Right hindlimb (tissue), 1 donor: ENCODE measurements at regions not wholly inside any gene's neighbourhood (a gene's known extent, or its start where the extent isn't known, plus 50 kb on each side); places are given as distances from the start of the nearest gene placed in this dataset.
A peak's percentile ranks its signal among the peaks of the same experiment; 100 is the strongest.

Source experiments
- DNase-seq: peaks from one replicate; pipeline ENCODE4 v3.0.0-alpha.2; 2018

DNA sequence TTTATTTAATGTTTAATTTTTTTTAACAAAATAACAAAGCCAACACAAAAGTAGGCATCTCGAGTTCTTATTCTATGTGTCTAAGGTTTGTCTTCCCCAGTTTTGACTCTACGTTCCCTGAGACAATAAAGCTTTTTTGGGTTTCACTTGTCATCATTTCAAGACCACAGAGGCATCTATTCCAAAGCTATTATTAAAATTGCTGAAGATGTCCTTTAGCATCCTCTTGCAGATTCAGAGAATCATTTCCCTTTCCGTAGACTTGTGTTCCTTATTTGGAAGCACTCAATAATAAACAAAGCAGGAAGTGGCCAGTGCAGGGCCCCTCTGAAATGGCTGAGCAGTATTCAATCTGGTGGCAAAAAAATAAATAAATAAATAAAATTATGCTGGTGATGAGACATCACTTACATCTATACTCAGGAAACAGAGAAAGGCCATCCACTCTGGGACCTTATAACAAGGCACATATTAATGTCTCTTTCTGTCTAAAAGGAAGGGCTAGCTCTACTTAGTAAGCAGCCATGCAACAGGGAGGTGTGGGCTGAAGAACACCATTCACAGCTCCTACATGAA is 362.3 kb downstream of the WDR72 start:
- no peak for DNase-seq

DNA sequence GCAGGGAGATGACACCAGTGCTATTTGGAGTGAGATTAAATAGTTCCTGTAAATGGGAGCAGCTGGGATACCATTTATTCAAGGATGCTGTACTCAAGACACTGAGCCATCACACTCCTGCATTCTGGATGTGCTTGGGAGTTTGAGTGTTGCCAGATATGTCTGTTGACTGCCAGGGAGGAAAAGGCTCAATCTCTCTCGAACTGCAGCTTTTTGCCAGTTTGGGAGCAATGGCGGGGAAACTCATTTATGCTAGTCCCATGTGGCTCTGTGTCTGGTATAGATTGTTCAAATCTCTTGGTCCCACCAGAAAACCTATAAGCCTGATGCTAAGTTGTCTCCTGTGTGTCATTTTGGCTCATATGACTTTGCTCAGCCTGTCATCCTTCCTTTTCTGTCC is 363.6 kb downstream of the WDR72 start:
- DNase-seq: no peak

DNA sequence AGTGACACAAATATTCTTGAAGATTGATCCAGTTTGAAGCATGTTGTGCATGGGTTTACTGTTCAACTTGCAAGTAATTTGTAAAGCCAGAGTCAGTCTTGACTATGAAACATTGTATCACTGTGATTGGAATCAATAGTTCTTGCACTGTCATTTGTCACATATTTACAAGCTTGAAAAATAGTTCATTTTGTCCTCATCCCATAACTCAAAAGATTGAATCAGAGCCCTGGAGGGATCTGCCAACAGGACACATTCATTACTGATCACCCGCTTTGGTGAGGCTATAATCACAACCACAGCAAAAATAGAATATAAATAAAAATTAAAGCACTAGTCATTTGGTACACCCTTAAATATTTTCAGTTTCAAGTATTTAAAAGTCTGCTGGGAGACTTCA is 368.9 kb downstream of the WDR72 start:
- DNase-seq: no peak

DNA sequence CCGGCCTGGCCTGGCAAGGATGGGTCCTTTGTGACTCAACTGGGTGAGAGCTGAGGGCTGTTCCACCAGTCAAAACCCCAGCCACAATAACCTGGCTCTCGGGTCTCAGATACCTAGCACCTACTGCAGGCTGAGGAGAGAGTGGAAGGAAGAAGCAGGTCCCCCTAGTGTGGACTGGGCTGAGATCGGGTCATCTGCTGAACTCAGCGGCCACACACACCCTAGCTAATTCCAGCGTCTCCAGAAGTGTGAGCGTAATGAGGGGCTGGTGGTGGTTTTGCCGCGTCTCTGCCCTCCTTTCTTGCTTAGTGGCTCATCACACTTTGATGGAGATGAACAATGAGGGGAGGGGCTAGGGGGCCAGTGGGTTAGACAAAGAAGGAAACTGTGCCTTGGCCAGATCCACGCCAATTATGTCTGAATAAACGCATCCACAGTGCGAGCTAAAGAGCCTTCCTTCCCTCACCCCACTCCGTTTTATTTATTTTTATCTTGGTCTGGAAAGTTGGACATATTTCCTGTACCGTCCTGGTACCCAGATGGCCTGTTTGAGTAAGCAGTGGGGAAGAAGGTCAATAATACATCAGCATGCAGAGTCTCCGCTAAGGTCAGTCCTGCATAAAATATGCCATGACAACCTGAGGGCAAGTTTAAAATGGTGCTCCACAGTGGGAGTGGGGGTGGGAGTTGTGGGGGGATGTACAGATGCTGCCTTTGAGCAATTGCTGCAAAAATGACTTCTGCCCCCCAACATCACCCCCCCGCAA is 370.0 kb downstream of the WDR72 start:
- DNase-seq: no peak

DNA sequence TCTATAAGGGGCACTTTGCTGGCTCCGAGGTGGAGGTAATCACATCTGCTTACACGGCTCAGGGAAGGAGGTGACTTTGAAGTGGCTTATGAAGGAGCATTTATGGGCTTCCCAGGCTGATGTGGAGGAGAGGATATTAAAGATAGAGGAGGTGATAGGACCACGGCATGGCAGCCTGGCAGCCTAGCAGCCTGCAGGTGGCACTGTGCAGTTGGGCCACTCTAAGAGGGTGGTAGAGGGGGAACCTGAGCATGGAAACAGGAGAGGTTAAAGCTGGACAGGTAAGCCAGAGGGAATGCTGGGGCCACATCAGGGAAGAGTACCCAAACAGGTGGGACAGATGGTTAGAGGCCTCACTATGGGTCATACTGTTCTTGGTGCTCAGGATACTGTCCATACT is 375.0 kb downstream of the WDR72 start:
- DNase-seq: no peak

DNA sequence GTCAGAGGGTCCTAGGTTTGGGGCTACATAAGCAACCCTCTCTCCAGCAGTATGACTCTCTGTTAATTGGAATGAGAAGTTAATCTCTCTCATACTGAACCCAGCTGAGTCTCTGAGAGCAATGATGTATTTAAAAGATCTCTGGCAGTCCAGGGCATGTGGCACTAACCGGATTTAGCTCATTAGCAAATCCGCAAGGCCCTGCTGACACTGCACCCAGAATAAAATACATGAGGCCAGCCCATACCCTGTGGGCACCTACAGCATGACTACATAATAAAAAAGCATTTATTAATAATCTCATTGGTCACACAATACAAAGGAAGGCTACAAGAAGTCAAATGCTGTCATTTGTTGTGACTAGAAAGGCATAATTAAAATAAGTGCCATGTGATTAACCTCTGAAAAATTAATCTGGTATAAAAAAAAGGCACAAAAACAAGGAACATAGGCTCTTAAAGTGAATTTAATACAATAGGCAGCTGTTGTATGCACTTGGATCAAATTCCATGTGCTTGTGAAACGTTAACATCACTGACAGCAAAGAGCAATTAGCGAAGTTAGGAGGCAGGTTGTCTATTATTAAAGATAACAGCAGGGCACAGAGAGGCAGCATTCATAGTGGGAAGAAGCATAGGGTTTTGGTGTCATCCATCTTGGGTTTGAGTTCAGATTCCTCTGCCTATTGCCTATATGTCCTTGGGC is 381.2 kb downstream of the WDR72 start:
- no peak for DNase-seq

DNA sequence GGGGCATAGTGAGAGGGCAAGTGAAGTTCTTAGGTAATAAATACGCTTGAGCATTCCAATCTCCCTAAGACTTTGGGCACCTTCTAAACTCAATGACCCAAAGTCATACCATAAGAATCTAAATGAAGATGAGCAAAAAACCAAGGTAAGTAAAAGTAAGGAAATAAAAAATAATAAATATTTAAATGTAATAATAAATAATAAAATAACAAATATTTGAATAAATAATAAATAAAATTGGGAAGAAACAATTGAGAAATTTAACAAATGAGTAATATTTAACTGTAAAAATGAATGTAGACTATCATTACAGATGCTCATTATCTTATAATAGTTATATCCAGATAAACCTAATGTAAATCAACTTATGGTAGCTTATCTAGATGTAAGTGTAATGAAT is 391.7 kb downstream of the WDR72 start:
- no peak for DNase-seq

DNA sequence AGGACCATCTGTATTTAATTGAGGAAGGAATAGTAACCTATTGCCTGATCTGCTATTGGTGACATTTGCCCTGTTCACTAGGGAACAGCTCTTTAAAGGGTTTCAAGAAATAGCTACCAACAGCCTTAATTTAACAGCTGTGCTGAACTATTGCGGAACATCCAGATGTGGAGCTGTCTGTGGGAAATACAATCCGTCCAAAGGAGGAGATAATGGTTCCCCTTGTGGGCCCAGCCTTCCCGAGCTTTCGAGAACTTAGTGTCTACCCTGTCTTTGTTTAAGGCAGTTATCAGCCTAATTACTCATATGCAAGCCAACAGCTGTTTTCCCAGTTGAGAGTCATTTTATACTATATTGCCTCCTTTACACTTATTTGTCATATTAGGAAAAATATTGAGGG is 398.6 kb downstream of the WDR72 start:
- peak; percentile 32 for DNase-seq

DNA sequence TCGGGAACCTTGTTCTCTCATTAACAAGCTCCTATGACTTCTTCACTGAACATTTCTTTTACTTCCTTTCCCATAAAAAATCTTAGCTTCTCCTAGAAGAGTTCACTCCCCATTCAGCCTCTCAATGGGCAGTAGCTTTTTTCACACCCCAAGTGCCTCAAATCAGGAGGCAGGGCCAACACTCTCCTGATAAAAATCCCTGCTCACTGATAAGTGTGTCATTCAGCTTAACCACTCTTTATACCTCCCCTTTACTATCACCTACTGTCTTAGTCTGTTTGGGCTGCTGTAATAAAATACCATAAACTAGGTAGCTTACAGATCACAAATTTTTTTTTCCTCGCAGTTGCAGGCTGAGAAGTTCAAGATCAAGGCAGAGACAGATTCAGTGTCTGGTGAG is 400.4 kb downstream of the WDR72 start:
- DNase-seq: no peak

DNA sequence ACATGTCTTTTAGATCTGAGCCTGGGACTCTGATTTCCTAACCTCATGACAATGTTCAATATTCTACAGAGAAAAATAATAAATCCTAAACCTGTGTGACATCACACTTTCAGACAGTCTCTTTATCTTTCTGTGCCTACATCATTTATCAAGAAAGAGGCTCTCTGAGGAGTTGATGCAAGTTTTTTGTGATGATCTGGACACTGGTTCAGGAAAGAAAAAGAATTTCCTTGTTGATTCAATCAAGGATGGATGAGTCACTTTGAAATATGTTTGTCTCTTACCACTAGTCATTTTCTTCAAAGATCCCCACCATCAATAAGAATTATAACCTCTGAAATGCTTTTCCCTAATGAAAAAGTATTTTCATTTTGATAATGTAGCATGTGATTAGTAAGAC is 404.6 kb downstream of the WDR72 start:
- DNase-seq: no peak

DNA sequence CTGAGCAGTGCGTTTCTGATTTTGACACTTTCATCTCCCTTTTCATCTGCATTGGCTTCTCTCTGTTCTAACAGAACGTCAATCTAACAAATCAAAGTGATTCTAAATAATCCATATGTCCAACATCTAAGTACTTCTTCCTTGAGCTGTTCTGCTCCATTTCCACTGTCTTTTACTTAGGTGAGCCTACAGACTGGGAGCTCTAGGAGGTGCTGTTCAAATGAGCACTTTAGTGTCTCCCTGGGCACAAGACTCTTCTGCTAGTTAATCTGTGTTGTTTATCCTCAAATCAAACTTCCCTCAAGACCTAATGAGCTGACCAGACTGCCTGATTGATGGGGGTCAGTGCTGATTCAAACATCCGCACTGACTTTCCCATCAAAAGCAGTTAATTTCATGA is 408.1 kb downstream of the WDR72 start:
- DNase-seq: no peak

DNA sequence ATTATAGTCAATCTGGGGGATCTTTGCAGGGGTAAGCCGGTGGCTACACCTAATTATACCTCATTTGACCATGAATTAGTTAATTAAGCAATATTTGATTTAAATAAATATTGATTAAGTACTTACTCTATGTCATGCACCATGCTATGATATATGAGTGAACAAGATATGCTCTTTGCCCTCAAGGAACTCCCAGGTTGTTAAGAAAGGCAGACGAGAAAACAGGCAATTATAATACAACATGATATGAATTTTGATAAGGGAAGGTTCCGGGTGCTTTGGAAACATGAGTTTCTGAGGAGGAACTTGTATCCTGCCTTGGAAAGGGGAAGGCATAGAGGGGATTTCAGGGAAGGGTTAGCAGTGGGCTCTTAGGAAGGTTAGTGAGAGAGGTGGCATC is 412.9 kb downstream of the WDR72 start:
- no peak for DNase-seq

DNA sequence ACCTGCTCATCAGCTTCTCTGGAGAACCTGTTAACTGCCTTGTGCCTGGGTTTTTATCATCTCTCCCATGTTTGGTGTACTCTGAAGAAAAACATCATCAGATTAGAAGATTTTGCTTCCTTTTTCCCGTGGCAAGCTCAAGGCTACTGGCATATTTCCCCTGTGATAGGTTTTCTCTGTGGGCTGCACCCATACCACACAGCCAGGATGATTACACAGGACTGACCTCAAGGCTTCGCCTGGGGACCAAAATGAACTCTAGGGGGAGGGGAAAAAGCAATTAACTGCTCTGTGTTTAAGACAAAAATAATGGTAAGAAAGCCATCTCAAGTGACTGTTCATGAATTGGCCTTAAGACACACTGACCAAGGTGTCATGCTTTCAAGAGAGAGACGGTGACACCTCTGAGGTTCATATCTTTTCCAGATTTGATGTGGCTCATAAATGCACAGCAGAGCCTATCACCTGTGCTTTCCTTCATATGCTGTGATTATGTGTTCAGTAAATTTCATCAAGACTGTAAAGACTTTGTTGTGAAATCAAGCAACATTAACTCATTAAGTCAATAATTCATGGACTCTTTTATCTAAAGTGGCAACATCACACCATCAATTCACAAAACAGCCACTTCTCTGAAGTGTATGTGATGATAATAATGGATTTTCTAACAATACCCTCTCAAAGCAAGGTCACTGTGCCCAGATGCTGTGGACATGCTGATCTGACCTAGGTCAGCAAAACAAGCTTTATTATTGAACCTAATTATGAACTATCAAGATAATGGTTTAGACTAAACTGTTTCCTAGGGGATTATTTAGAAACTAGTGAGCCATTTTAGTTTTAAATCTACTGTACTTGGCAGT is 427.9 kb downstream of the WDR72 start:
- DNase-seq: no peak

DNA sequence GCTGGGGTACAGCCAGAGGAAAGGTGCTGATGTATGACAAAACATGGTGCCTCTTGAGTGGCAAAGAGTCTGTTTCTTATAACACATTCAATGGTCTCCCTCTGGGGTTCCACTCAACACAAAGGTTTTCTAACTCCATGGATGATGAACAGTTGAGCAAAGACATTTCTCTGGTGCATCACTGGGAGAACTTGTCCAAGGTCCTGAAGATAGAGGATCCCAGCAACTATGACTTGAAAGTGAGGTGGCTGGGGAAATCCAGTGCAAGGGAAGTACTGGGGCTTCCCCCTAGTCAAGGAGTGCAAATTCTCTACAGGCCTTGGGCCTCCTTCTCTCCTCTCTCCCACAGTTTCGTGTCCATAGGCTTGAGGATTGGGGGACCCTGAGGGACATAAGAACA is 431.1 kb downstream of the WDR72 start:
- DNase-seq: no peak

DNA sequence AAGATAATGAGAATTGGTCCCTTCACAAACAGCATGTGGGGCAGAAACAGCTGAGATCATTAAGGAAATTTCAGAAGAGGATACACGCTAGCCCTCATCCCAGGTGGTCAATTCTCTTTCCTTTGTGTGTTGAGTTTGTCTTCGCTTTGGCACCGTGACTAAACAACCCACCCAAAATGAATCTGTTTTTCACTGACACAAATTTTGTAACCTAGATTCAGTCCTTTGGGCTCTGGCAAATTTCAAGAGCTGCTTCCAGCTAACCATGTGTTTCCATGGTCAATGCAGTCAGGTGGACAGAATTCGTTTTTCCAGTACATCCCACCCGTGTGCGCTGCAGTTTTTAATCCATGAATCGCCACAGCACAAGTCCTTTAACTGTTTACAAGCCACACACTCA is 435.4 kb downstream of the WDR72 start:
- no peak for DNase-seq

DNA sequence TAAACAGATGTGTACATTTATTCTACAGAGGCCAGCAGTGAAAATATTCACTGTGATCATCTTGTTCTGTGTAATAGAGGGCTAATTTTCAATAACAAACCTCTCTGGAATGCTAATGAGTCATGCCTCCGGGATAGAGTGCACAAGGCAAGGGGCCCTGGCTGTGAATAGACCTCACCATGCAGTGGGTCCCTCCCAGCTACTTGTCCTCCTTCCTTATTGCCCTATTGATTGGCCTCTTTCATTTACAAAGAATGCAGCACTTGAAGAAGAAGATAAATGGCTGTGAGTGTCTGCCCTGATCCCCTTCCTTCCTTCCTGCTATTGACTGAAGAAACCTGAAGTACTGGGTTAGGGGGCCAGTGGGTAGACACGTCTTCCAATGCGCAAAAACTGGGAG is 436.3 kb downstream of the WDR72 start:
- DNase-seq: no peak

DNA sequence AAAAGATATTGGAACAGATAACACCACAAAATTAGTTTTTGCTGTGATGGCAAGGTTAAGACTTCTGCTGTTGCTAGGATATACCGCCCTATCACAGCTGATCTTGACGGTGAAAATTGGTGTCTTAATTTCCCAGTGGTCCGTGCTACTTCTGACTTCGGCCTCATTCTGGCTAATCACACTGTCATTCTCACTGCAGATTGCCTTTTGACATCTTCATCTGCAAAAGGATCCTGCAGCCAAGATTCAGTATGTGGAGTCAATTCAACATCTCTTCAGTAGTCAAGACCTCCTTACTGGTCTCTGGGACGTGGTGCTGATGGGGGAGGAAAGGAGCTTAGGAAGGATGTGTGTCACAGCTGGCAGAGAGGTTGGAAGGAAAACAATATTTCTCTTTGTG is 438.6 kb downstream of the WDR72 start:
- no peak for DNase-seq

DNA sequence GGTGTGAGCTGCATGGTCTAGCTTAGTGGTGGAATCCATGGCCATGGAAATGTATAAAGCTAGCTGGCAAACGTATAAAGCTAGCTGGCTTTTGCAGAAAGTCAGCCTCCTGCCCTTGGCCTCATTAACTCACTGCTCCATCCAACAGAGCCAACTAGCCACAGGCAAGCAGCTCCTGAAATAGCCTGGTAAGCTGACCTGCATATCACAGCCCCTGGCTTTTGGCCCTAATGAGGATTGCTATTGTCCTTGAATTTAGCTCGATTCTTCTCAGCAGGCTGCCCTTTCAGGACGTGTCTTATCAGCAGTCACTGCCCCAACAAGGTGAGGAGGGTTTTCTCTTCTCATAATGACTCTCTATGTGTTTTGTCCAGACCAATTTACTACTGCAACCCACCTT is 446.8 kb downstream of the WDR72 start:
- DNase-seq: no peak

DNA sequence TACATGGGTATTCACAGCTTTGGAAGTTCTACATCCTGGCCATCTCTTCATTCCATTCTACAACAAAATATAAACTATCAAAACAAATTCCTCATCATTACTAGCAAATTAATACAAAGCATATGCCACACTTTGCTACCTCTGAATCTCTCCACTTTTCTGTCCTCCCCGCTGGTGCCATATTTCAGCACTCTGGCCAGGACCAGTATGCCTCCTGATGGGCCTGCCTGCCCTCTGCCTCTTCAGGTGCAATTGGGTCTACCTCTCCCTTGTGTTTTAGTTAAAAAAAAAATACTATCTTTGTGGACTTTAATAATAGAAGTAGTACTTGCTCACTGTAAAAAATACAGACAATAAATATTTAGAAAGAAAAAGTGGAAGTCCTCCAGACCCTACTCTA is 448.8 kb downstream of the WDR72 start:
- DNase-seq: no peak

DNA sequence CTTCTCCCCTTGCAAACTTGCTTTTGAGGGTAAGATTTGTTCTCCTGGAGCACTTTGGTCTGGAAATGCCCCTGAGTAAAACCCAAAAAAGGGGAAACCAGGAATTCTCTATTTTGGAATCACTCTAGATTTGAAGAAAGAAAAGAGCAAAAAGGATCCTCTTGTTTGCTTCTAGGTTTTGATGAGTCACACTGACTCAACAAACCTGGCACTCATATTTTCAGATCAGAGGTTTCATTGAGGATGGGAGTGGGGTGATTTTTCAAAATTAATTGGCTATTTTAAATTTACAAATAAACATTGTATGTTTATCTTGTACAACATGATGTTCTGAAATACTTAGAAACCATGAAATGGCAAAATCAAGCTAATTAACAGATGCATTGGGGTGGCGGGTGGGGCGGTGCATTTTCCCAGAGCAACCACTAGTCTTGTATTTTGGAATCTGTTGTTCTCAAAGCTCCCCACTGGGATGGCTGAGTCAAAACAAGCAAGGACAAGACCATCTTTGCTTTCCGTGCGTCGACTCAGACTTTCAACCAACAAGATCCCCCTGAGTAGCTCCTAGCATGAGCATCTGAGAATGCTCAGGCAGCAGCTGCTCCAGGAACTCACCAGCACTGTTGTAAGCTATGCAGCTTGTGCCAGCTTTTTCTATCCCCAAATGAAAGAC is 451.4 kb downstream of the WDR72 start:
- DNase-seq: no peak

DNA sequence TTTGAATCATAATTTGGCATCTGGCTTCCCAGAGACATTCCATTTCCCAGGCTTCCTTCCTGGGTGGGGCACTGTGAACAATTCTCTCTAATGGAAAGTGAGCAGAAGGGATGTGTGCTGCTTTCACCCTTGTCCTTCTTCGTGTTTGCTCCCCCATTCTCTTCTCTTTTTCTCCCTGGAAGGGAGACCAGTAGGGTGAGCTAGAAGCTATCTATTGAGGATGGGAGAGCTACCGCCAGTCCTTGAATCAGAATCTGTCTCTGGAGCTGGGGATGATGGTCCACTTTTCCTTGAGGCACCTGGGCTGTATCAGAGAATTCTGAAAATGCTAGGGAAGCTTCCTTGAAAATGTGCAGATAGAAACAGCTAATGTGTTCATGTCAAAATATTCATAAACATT is 453.9 kb downstream of the WDR72 start:
- DNase-seq: no peak

DNA sequence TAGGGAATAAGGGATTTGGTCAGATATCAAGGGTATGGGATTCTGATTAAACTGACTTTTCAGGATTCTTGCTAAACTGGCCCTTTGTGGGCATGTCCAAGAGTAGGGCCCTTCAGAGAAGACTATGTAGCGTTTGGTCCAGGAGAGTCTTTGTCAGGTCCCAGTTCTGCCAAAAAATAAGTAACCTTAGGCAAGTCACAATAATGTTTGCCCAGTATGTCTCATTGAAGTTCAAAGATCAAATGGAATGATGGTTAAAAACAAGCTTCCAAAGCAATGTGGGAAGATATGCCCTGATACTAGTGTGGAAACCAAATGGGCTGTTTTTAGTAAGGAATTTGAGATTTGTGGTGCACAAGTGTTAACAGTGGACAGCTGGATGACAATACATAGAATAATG is 454.4 kb downstream of the WDR72 start:
- DNase-seq: no peak

DNA sequence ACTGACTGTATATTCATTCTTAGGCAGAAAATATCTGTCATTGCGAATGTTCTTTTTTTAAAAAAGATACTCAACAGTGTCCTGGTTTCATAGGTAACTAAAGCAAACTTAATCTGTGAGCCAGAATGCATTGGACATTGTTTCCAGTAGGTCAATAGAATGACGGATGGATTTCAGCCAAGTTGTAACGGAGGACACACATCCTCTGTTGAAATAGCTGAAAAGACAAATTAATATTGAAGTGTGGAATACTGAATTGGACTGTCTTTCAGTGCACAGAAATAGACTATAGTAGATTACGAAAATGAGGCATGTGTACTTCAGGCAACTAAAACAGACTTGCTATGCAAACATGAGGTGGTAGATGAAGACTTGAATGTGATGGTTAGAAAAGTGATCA is 461.6 kb downstream of the WDR72 start:
- DNase-seq: no peak
